ENCODE measurements at regions not wholly inside any gene's neighbourhood (a gene's known extent, or its start where the extent isn't known, plus 50 kb on each side); places are given as distances from the start of the nearest gene placed in this dataset.

DNA sequence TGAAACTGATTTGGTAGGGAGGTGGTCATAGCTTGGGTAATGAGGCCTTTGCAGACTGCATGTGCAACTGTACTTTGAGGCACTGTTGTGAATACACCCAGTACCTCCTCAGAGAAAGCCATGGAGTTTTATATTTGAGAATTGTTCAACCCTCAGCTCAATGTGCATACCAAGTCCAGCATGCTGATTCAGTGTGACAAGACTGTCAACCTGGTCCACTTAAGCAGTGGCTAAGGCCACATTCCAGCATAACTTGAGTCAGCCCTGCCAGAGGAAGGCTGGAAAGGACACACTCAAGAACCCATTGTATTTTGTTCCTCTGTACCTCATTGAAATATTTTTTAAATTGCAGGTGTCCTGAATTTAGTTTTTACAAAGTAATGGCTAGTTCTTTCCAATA, 121.8 kb upstream of the HNMT start:
- in situ Hi-C loops (cut with MboI; ENCODE audit: low pct_unique_long_range_greater_than_20kb, low sequenced_read_pairs, unreplicated experiment): loop anchor here (25.0 kb wide), 1 partner anchor 380 kb away; no protein-coding TSS in a partner anchor
- DNase-seq (ENCODE audit: low spot score): no peak
- TF ChIP-seq, protein P1, sequence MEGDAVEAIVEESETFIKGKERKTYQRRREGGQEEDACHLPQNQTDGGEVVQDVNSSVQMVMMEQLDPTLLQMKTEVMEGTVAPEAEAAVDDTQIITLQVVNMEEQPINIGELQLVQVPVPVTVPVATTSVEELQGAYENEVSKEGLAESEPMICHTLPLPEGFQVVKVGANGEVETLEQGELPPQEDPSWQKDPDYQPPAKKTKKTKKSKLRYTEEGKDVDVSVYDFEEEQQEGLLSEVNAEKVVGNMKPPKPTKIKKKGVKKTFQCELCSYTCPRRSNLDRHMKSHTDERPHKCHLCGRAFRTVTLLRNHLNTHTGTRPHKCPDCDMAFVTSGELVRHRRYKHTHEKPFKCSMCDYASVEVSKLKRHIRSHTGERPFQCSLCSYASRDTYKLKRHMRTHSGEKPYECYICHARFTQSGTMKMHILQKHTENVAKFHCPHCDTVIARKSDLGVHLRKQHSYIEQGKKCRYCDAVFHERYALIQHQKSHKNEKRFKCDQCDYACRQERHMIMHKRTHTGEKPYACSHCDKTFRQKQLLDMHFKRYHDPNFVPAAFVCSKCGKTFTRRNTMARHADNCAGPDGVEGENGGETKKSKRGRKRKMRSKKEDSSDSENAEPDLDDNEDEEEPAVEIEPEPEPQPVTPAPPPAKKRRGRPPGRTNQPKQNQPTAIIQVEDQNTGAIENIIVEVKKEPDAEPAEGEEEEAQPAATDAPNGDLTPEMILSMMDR (IDR thresholded peaks at IDR 0.05; ENCODE audit: extremely low read depth, insufficient read depth, missing control alignments): no peak

DNA sequence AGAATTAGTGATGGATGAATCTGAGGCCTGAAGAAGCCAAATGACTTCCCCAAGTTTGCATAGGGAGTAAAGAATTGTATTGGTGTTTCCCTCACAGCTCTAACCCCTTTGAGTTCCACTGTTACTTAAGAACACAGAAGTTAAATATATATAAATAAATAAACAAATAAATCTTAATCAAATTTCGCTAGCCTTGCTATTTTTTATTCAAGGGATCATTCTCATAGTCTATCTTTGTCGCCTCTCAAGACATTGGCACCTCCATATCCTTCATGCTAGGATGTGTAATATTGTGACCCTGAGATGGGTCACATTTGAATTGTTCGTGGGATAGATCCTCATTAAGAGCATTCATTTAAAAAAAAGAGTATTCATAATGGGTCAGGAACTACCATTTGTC, 121.3 kb upstream of the HNMT start:
- no peak for DNase-seq (ENCODE audit: low spot score)
- in situ Hi-C loops (cut with MboI; ENCODE audit: low pct_unique_long_range_greater_than_20kb, low sequenced_read_pairs, unreplicated experiment): loop anchor here (25.0 kb wide), 1 partner anchor 381 kb away; no protein-coding TSS in a partner anchor
- TF ChIP-seq, protein P1 (IDR thresholded peaks at IDR 0.05; ENCODE audit: extremely low read depth, insufficient read depth, missing control alignments): no peak

DNA sequence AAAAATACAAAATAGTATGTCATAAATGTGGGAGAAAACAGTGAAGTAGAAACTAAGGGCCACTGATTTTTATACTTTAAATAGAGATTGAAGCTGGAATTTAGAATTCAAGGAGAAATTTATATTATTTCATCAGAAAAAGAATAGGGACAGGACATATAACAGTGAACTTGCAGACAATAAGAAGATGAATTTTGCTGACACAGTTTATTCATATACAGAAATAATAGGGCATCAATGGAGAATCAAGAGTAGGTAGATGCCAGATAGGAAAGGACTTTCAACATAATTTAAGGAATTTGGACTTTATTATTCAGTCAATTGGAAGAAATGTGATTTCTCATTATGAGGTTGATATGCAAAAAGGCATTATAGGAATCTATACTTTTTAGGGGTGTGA, 118.9 kb upstream of the HNMT start:
- TF ChIP-seq, protein P1 (IDR thresholded peaks at IDR 0.05; ENCODE audit: extremely low read depth, insufficient read depth, missing control alignments): no peak
- in situ Hi-C loops (cut with MboI; ENCODE audit: low pct_unique_long_range_greater_than_20kb, low sequenced_read_pairs, unreplicated experiment): loop anchor here (25.0 kb wide), 1 partner anchor 383 kb away; no protein-coding TSS in a partner anchor
- DNase-seq (ENCODE audit: low spot score): no peak

DNA sequence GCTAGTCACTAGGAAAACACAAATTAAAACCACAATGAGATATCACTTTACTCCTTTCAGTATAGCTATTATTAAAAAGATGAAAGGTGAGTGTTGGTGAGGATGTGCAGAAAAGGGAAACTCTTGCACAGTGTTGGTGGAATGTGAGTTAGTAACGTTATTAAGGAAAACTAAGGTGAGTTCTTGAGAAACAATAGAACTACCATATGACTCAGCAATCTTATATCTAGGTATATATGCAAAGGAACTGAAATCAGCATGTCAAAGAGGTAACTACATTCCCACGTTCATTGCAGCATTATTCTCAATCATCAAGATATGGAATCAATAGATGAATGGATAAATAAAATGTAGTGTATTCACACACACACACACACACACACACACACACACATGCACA, 117.3 kb upstream of the HNMT start:
- TF ChIP-seq, protein P1 (IDR thresholded peaks at IDR 0.05; ENCODE audit: extremely low read depth, insufficient read depth, missing control alignments): no peak
- no peak for DNase-seq (ENCODE audit: low spot score)
- in situ Hi-C loops (cut with MboI; ENCODE audit: low pct_unique_long_range_greater_than_20kb, low sequenced_read_pairs, unreplicated experiment): loop anchor here (25.0 kb wide), 1 partner anchor 385 kb away; no protein-coding TSS in a partner anchor

DNA sequence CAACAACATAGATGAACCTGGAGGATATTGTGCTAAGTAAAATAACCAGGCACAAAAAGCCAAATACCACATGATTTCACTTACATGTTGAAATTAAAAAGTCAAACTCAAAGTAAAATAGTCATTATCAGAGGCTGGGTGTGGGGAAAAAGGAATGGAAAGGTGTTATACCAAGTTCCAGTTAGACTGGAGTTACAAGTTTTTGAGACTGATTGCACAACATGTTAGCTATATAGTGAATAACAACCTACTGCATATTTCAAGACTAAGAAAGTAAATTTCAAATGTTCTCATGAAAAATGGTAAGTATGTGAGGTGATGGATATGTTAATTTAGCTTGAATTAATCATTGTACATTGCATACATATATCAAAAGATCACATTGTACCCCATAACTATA, 116.8 kb upstream of the HNMT start:
- in situ Hi-C loops (cut with MboI; ENCODE audit: low pct_unique_long_range_greater_than_20kb, low sequenced_read_pairs, unreplicated experiment): loop anchor here (25.0 kb wide), 1 partner anchor 385 kb away; no protein-coding TSS in a partner anchor
- DNase-seq (ENCODE audit: low spot score): no peak
- TF ChIP-seq, protein P1 (IDR thresholded peaks at IDR 0.05; ENCODE audit: extremely low read depth, insufficient read depth, missing control alignments): no peak

DNA sequence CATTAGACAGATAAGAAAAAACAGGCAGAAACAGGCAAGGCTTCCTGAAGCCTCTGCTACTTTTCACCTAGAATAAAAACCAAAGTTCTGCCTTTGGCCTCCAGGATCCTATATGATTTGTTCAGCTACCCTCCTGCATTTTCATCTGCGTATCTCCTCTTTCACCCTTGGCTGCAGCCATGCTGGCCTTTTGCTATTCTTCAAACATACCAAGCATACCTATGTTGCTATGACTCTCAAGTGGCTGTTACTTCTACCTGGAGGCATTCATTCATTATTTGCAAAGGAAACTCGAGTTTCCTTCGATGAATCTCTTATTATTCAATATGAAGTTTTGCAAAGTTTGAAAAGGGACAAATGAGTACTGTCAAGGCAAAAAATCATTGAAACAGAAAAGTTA, 106.4 kb upstream of the HNMT start:
- in situ Hi-C loops (cut with MboI; ENCODE audit: low pct_unique_long_range_greater_than_20kb, low sequenced_read_pairs, unreplicated experiment): no loop called here

More for the DNA sequence above, 106.4 kb upstream of the HNMT start:
- DNase-seq (ENCODE audit: low spot score): no peak
- TF ChIP-seq, protein P1 (IDR thresholded peaks at IDR 0.05; ENCODE audit: extremely low read depth, insufficient read depth, missing control alignments): no peak
